ENCODE measurements at regions not wholly inside any gene's neighbourhood (a gene's known extent, or its start where the extent isn't known, plus 50 kb on each side); places are given as distances from the start of the nearest gene placed in this dataset.

DNA sequence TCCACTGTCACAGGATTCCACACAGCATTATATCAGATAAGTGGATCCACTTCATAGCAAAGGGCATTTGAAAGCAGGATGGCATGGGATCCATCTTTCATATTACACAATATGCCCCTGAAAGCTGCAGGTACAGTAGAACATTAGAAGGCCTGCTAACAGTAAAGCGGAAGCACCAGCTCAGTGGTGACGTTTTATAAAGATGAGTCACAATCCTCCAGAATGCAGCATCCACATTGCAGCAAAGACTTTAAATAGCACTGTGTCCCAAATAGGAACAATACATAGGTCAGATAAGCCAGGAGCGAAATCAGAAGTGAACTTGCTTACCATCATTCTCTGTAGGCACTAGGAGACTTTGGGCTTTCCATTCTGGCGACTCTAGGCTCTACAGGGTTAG lies 609.5 kb upstream of the FAT1 start:
- H3K4me1 Mint-ChIP-seq (ENCODE audit: low read depth), result no peaks in the 10 kb centered on the region
- no peak overlapping the region for H3K4me3 Mint-ChIP-seq
- no peaks in the 10 kb centered on the region for H3K4me1 ChIP-seq (ENCODE audit: insufficient read depth, low read length)
- ATAC-seq (ENCODE audit: poor library complexity) (no peak), DNase-seq (no peak)
- POLR2A ChIA-PET, result no interaction called here
- H3K27me3 Mint-ChIP-seq, result no peaks in the 10 kb centered on the region
- CTCF ChIA-PET, result no interaction called here
- peaks cover 19% of the 10 kb centered on the region for H3K9me3 Mint-ChIP-seq
- H3K4me3 ChIP-seq (ENCODE audit: low read length), result no peak overlapping the region
- no peaks in the 10 kb centered on the region for H3K27me3 ChIP-seq (ENCODE audit: control insufficient read depth in 1 of 2, insufficient read depth in 2 of 2, low read length in 2 of 2)
- H3K27ac Mint-ChIP-seq, result no peak overlapping the region
- no peaks in the 10 kb centered on the region for H3K36me3 ChIP-seq (ENCODE audit: insufficient read depth, low read length)
- H3K27ac ChIP-seq (ENCODE audit: low read depth in 1 of 2, low read length in 2 of 2), result no peak overlapping the region
- H3K36me3 Mint-ChIP-seq (ENCODE audit: low read depth), result no peaks in the 10 kb centered on the region
- TF ChIP-seq, protein P1, sequence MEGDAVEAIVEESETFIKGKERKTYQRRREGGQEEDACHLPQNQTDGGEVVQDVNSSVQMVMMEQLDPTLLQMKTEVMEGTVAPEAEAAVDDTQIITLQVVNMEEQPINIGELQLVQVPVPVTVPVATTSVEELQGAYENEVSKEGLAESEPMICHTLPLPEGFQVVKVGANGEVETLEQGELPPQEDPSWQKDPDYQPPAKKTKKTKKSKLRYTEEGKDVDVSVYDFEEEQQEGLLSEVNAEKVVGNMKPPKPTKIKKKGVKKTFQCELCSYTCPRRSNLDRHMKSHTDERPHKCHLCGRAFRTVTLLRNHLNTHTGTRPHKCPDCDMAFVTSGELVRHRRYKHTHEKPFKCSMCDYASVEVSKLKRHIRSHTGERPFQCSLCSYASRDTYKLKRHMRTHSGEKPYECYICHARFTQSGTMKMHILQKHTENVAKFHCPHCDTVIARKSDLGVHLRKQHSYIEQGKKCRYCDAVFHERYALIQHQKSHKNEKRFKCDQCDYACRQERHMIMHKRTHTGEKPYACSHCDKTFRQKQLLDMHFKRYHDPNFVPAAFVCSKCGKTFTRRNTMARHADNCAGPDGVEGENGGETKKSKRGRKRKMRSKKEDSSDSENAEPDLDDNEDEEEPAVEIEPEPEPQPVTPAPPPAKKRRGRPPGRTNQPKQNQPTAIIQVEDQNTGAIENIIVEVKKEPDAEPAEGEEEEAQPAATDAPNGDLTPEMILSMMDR (IDR thresholded peaks at IDR 0.05), result no peak
- intact Hi-C loops (cut with DNase I, micrococcal nuclease), result no loop called here
- H3K9me3 ChIP-seq (ENCODE audit: control insufficient read depth in 1 of 2, insufficient read depth in 1 of 2, low read length in 2 of 2), result peaks cover 7 to 14% of the 10 kb centered on the region in 2 experiments

DNA sequence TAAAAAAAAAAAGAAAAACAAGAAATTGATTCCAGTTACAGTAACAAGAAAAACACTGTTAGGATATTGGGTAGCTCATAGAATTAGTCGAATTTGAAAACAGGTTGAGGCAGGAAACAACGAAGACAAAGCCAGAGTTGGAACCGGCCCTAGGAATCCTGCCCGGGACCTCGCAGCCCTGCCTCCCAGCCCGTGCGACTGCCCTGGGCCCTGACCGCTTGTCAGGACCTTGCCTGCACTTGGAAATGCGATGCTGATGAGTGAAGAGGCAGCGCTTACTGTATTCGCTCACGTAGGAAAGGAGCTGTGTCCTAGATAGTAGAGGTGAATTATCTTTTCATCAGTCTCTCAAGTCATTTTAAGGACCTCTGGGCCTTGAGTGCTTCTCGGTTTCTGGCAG lies 611.7 kb upstream of the FAT1 start:
- no peaks in the 10 kb centered on the region for H3K27me3 Mint-ChIP-seq
- CTCF ChIA-PET, result no interaction called here
- POLR2A ChIA-PET, result no interaction called here
- no peak overlapping the region for H3K4me3 Mint-ChIP-seq
- no peaks in the 10 kb centered on the region for H3K4me1 ChIP-seq (ENCODE audit: insufficient read depth, low read length)
- ATAC-seq (ENCODE audit: poor library complexity) (no peak), DNase-seq (no peak)
- no peak overlapping the region for H3K27ac ChIP-seq (ENCODE audit: low read depth in 1 of 2, low read length in 2 of 2)
- H3K27ac Mint-ChIP-seq, result no peak overlapping the region
- H3K4me1 Mint-ChIP-seq (ENCODE audit: low read depth), result no peaks in the 10 kb centered on the region
- H3K4me3 ChIP-seq (ENCODE audit: low read length), result no peak overlapping the region
- no peaks in the 10 kb centered on the region for H3K36me3 Mint-ChIP-seq (ENCODE audit: low read depth)
- TF ChIP-seq, protein P1 (IDR thresholded peaks at IDR 0.05), result no peak
- intact Hi-C loops (cut with DNase I, micrococcal nuclease), result no loop called here
- no peaks in the 10 kb centered on the region for H3K27me3 ChIP-seq (ENCODE audit: control insufficient read depth in 1 of 2, insufficient read depth in 2 of 2, low read length in 2 of 2)
- H3K36me3 ChIP-seq (ENCODE audit: insufficient read depth, low read length), result no peaks in the 10 kb centered on the region
- peaks cover 23% of the 10 kb centered on the region for H3K9me3 Mint-ChIP-seq
- H3K9me3 ChIP-seq (ENCODE audit: control insufficient read depth in 1 of 2, insufficient read depth in 1 of 2, low read length in 2 of 2), result peaks cover 7 to 13% of the 10 kb centered on the region in 2 experiments

DNA sequence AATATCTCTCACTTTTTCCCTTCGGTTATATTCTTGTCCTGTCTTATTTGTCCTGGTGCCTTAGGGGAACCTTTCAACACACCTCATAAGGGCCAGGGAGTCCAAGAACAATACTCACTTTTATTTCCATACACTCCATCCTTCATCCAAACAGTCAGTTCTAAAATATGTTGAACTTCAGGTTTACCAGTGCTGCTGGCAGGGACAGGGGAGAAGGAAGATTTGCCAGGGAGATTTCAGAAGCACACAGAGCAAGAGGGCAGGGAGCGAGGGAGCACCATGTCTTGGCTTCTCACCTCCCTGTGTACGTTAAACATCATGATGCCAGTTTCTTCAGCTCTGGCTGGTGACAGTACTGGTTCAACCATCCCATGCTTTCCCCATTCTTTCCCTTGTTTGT lies 631.1 kb upstream of the FAT1 start:
- H3K4me1 ChIP-seq (ENCODE audit: insufficient read depth, low read length), result no peaks in the 10 kb centered on the region
- H3K9me3 Mint-ChIP-seq, result peaks cover 13% of the 10 kb centered on the region
- no peak overlapping the region for H3K27ac ChIP-seq (ENCODE audit: low read depth in 1 of 2, low read length in 2 of 2)
- intact Hi-C loops (cut with DNase I, micrococcal nuclease), result no loop called here
- H3K36me3 ChIP-seq (ENCODE audit: insufficient read depth, low read length), result no peaks in the 10 kb centered on the region
- ATAC-seq (ENCODE audit: poor library complexity), result no peak
- H3K27me3 Mint-ChIP-seq, result no peaks in the 10 kb centered on the region
- H3K4me3 ChIP-seq (ENCODE audit: low read length), result no peak overlapping the region
- H3K36me3 Mint-ChIP-seq (ENCODE audit: low read depth), result no peaks in the 10 kb centered on the region
- CTCF ChIA-PET, result no interaction called here
- no peak for DNase-seq
- no peak overlapping the region for H3K27ac Mint-ChIP-seq
- H3K27me3 ChIP-seq (ENCODE audit: control insufficient read depth in 1 of 2, insufficient read depth in 2 of 2, low read length in 2 of 2), result no peaks in the 10 kb centered on the region
- no peaks in the 10 kb centered on the region for H3K4me1 Mint-ChIP-seq (ENCODE audit: low read depth)
- TF ChIP-seq, protein P1 (IDR thresholded peaks at IDR 0.05), result no peak
- POLR2A ChIA-PET, result no interaction called here
- H3K9me3 ChIP-seq (ENCODE audit: control insufficient read depth in 1 of 2, insufficient read depth in 1 of 2, low read length in 2 of 2), result peaks cover 0 to 11% of the 10 kb centered on the region in 2 experiments
- no peak overlapping the region for H3K4me3 Mint-ChIP-seq
